GM12872 (cell line): ENCODE measurements at regions not wholly inside any gene's neighbourhood (a gene's known extent, or its start where the extent isn't known, plus 50 kb on each side); places are given as distances from the start of the nearest gene placed in this dataset.

Source experiments
- CTCF ChIP-seq: IDR thresholded peaks from 3 replicates; pipeline ENCODE4 v1.5.1; 2011; ENCODE audit warnings: low read depth, mild to moderate bottlenecking, low read length, moderate library complexity; ENCODE audit not compliant: insufficient read depth

- no peak for TF ChIP-seq CTCF
These were observed 246.9 kb upstream of the SLC39A10 start for GRCh38 chr2:195410074-195410671.

GRCh38 chr2:195408811-195409210 is 248.2 kb upstream of the SLC39A10 start:
- TF ChIP-seq CTCF = no peak

GRCh38 chr2:195408196-195408595 is 248.8 kb upstream of the SLC39A10 start:
- no peak for TF ChIP-seq CTCF

GRCh38 chr2:195407783-195408182 is 249.2 kb upstream of the SLC39A10 start:
- no peak for TF ChIP-seq CTCF

- TF ChIP-seq CTCF = no peak
These were observed 250.0 kb upstream of the SLC39A10 start for GRCh38 chr2:195406886-195407603.

- TF ChIP-seq CTCF = 0 out of 3 replicates have a peak, but pooled peaks have one; percentile 4
These were observed 252.4 kb upstream of the SLC39A10 start for GRCh38 chr2:195404651-195405050.

- no peak for TF ChIP-seq CTCF
These were observed 260.5 kb upstream of the SLC39A10 start for GRCh38 chr2:195396479-195396878.
